Right ventricle myocardium superior (tissue), 1 donor: ENCODE measurements at regions not wholly inside any gene's neighbourhood (a gene's known extent, or its start where the extent isn't known, plus 50 kb on each side); places are given as distances from the start of the nearest gene placed in this dataset.
A peak's percentile ranks its signal among the peaks of the same experiment; 100 is the strongest.
"Not testable (repeated sequence)": the region's sequence is repeated elsewhere in the genome, so short reads cannot be mapped to it uniquely, and the experiment has no call there.

Source experiments
- ATAC-seq: fragments of 200-7000 bp; cut with Tn5 transposase; one replicate; pipeline ENCODE4 v1.9.1; 2020; ENCODE audit warnings: mild to moderate bottlenecking; ENCODE audit not compliant: poor library complexity
- DNase-seq: peaks from one replicate; pipeline ENCODE4 v3.0.0-alpha.2; 2020
- intact Hi-C: fragments of 100-400 bp; cut with DNase I; formaldehyde crosslinking; loops from one replicate; pipeline ENCODE4 v1.11.2; 2022
- donor health status: DM: no; HTN: yes; CAD: no; lungs with severe emphysema.

- ATAC-seq (no peak), DNase-seq (no peak)
- intact Hi-C loops, result no loop called here
Observed at GRCh38 chr12:89062996-89063395, 289.3 kb downstream of the DUSP6 start.

GRCh38 chr12:89059721-89060541, 292.4 kb downstream of the DUSP6 start:
- ATAC-seq (peak; percentile 45), DNase-seq (no peak)
- intact Hi-C loops, result loop anchor here (10.0 kb wide), 1 partner anchor 295 kb away; the partner anchor contains the start of gene DUSP6

DNA sequence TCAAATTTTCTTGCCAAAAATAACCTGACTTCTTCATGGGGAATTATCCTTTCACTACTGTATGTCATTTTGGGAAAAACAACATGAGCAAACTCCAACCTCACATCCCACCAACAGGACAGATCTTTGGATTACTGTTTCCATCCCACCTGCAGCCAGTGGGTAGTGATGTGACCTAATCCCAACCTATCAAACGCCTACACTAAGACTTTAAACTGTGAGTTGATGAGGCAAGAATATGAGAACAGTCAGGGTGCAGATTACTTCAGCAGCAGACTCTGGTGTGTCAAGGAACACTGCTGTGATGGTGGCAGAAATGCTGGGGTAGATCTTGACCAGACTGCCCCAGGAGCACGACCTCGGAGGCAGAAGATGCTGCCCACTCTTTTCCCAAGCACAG, 293.2 kb downstream of the DUSP6 start:
- ATAC-seq, result no peak
- intact Hi-C loops, result loop anchor here (10.0 kb wide), 1 partner anchor 296 kb away; the partner anchor contains the start of gene DUSP6

GRCh38 chr12:89058402-89058801, 293.9 kb downstream of the DUSP6 start:
- DNase-seq (no peak), ATAC-seq (no peak)
- intact Hi-C loops, result loop anchor here (10.0 kb wide), 1 partner anchor 296 kb away; the partner anchor contains the start of gene DUSP6

More for the DNA sequence above, 293.2 kb downstream of the DUSP6 start:
- no peak for DNase-seq

- not testable (repeated sequence) for ATAC-seq, DNase-seq
- intact Hi-C loops, result loop anchor here (5.0 to 10.0 kb wide), 2 partner anchors 83 to 301 kb away; partner anchors contain the start of gene DUSP6
Observed at GRCh38 chr12:89053817-89054216, 298.5 kb downstream of the DUSP6 start.

- no peak for DNase-seq
- peak; percentile 81 for ATAC-seq
- intact Hi-C loops, result loop anchor here (2.0 to 10.0 kb wide), 3 partner anchors 86 to 412 kb away; partner anchors contain the start of gene DUSP6
Observed at GRCh38 chr12:89051065-89051677, 301.1 kb downstream of the DUSP6 start.

GRCh38 chr12:89047856-89048418, 304.4 kb downstream of the DUSP6 start:
- intact Hi-C loops, result loop anchor here (10.0 kb wide), 1 partner anchor 477 kb away; the partner anchor contains the start of genes GALNT4 and POC1B
- ATAC-seq (no peak), DNase-seq (no peak)

DNA sequence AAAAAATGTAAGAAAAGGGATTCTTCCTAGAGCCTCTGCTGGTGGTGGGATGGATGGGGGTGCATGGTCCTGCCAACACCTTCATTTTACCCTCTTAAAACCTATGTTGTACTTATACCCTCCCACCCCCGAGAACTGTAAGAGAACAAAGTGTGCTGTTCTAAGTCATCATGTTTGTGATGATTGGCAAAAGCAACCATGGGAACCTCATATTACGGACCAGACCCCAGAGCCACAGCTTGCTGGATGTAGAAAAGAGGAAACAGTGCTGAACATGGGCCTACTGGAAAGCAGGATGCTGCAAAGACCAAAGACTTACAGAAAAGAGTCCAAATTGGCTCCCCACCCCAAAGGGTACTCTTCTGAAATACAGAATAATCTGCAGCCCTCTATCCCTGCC, 311.2 kb downstream of the DUSP6 start:
- intact Hi-C loops, result loop anchor here (10.0 kb wide), 1 partner anchor 484 kb away; the partner anchor contains the start of genes GALNT4 and POC1B
- ATAC-seq, result no peak
- DNase-seq, result no peak

- ATAC-seq (no peak), DNase-seq (peak; percentile 46)
- intact Hi-C loops, result loop anchor here (10.0 kb wide), 1 partner anchor 484 kb away; the partner anchor contains the start of genes GALNT4 and POC1B
Observed at GRCh38 chr12:89040146-89040964, 311.9 kb downstream of the DUSP6 start.

DNA sequence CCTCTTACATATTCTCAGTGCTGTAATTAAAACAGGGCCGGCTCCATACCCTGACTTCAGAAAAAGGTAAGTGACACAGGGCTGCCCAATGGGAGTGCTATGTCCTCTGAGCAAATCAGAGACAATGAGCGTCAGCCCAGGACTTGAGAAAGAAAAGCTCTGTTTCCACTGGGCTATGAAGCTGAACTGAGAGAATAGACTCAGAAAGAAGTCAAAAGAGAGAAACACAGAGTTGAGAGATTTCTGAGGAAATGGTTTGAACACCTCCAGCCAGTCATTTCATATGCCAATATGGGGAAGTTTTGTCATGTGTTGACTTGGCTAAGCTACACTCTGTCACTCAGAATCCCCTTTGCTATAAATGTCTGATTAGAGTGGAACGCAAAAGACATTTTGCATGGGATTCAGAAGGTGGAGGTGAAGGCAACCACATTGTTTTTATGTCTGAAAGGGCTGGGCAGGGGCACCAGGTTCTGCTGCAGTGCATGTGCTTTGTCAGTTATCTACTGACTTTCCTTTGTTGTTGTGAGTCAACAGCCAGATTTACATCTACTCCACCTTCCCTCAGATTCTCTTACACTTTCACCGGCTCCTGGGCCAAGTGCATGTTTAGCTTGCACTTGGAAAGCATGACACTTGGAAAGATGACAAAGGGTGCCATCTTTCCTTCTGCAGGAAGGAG, 313.3 kb downstream of the DUSP6 start:
- ATAC-seq (no peak), DNase-seq (no peak)
- intact Hi-C loops, result no loop called here

DNA sequence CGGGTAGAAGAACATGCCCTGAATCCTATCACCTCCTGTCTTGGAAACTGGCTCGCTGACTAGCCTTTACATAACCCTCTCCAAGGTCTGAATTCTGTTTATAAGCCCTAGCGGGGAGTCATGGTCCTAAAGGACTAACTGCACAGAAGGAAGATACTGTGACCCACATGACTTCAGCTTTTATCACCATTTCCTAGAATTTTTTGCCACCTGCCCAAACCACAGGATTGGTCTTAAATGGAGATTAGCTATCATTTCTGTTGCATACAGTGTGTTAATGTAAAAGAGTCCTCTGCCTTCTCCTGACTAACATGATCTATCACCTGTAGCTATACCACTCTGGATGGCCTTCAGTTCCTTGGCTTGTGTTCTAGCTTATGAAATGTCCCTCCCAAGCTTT, 319.2 kb downstream of the DUSP6 start:
- DNase-seq (no peak), ATAC-seq (no peak)
- intact Hi-C loops, result no loop called here

DNA sequence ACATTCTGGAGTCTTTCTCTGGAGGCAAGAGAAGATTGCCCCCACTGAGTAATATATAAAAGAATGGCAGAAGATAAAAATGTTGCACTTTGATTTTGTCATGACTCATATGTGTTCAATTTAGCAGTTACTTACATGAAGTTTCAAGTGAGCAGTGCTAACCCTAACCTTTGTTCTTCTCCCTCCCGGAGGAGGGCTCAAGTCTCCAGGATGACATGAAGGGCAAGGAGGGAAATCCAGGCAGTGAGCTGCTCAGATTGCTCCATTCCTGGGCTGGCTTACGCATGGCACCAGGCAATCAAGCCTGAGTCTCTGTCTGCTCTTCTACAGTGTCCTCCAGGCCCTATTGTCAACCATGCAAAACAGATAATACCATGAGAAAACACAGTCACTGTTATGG, 322.3 kb downstream of the DUSP6 start:
- intact Hi-C loops, result no loop called here
- DNase-seq, result no peak
- ATAC-seq, result no peak

DNA sequence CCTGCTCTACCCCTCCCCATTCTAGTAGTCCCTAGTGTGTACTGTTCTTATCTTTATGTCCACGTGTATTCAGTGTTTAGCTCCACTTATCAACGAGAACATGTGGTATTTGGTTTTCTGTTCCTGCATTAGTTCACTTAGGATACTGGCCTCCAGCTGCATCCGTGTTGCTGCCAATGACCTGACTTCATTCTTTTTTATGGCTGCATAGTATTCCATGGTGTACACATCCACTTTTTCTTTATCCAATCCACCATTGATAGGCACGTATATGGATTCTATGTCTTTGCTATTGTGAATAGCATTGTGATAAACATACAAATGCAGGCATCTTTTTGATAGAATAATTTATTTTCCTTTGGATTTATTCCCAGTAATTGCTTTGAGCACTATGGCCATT, 327.7 kb downstream of the DUSP6 start:
- no peak for ATAC-seq
- intact Hi-C loops, result no loop called here
- DNase-seq, result no peak

- no peak for ATAC-seq
- no peak for DNase-seq
- intact Hi-C loops, result no loop called here
Observed at GRCh38 chr12:89023936-89024335, 328.4 kb downstream of the DUSP6 start.

DNA sequence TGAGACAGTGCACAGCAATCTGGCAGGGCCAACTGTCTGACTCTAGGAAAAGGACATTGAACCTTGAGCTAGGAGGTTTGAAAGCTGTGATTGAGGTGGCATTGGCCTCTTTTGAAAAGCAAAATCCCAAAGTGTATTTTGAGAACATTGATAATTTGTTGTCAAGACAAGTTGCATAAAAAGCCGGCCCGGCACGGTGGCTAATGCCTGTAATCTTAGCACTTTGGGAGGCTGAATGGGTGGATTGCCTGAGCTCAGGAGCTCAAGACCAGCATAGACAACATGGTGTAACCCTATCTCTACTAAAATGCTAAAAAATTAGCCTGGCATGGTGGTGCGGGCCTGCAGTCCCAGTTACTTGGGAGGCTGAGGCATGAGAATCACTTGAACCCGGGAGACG, 331.6 kb downstream of the DUSP6 start:
- DNase-seq, result no peak
- ATAC-seq, result no peak
- intact Hi-C loops, result no loop called here

DNA sequence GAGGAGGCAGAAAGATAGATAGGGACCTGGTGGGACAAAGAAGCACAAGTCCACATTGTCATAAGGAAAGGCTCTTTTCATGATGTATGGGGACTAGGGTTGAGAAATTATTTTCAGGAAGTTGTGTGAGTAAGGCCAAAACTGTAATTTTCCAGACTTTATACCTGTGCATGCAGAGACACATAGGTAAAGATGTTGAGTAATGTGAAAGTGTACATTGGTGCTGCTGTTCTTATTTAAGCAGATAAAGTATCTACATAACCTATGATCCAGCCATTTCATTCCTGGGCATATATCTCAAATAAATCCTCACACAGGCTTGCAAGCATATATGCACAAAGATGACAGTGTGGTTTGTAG, 332.2 kb downstream of the DUSP6 start:
- no peak for ATAC-seq
- intact Hi-C loops, result no loop called here
- DNase-seq, result no peak

GRCh38 chr12:89019439-89020120, 332.7 kb downstream of the DUSP6 start:
- intact Hi-C loops, result loop anchor here (2.0 to 10.0 kb wide), 2 partner anchors 445 to 509 kb away; no protein-coding TSS in a partner anchor
- DNase-seq (peak; percentile 60), ATAC-seq (peak; percentile 99)
